HG02885 (cell line): ENCODE measurements at regions not wholly inside any gene's neighbourhood (a gene's known extent, or its start where the extent isn't known, plus 50 kb on each side); places are given as distances from the start of the nearest gene placed in this dataset.
"Not testable (repeated sequence)": the region's sequence is repeated elsewhere in the genome, so short reads cannot be mapped to it uniquely, and the experiment has no call there.

Experiments used
- ATAC-seq: cut with Tn5 transposase; IDR thresholded peaks from one replicate; pipeline ENCODE4 v1.9.1; 2021; ENCODE audit warnings: mild to moderate bottlenecking; ENCODE audit not compliant: unreplicated experiment, poor library complexity

DNA sequence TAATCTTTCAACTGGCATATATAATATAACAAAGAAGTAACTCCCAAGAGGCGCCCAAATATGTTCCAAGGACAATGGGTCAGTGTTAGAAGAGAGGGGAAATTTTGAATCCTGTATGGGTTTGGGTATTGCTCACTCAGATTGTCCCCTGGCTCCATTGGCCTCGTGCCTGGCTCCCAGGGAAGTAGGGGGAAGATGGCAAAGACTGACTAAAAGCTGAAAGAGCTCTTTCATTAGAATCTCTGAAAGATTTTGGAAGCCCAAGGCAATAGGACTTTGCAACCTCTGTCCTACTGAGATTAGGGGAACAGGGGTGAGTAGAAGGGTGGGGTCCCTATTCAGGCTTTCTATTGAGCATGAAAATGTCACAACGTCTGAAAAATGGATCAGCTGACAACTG is 1272.8 kb upstream of the ZEB2 start:
- ATAC-seq = no peak

DNA sequence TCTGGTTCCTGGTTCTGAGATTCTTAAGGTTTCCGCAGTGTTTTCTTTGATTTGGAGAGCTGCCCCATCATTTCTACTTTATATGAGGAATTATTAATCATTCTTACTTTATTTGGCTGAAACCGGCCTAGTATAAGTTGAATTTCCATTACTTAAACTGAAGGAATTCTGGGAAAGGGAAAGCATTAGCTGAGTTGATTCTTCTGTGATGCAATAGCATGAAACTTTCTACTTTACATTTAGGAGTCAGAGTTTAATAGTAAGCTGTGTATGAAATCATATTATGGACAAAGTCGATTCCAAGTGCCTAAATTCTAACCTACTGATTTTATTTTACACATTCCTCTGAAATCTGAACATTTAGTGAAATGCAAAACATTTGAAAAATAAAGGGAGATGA is 1269.7 kb upstream of the ZEB2 start:
- ATAC-seq = no peak

DNA sequence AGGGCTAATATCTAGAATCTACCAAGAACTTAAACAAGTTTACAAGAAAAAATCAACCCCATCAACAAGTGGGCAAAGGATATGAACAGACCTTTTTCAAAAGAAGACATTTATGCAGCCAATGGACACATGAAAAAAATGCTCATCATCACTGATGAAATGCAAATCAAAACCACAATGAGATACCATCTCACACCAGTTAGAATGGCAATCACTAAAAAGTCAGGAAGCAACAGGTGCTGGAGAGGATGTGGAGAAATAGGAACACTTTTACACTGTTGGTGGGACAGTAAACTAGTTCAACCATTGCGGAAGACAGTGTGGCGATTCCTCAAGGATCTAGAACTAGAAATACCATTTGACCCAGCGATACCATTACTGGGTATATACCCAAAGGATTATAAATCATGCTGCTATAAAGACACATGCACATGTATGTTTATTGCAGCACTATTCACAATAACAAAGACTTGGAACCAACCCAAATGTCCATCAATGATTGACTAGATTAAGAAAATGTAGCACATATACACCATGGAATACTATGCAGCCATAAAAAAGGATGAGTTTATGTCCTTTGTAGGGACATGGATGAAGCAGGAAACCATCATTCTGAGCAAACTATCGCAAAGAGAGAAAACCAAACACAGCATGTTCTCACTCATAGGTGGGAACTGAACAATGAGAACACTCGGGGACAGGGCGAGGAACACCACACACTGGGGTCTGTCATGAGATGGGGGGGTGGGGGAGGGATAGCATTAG is 1267.9 kb upstream of the ZEB2 start:
- ATAC-seq = not testable (repeated sequence)

DNA sequence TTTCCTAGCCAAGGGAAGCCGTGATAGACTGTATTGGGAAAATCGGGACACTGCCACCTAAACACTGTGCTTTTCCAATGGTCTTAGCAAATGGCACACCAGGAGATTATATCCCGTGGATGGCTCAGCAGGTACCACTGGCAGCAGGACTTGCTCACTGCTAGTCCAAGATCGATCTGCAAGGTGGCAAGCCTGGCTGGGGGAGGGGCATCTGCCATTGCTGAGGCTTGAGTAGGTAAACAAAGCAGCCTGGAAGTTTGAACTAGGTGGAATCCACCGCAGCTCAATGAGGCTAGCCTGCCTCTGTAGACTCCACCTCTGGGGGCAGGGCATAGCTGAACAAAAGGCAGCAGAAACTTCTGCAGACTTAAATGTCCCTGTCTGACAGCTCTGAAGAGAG is 1262.7 kb upstream of the ZEB2 start:
- ATAC-seq = not testable (repeated sequence)

- ATAC-seq = peak; percentile 43
These were observed 1258.0 kb upstream of the ZEB2 start for GRCh38 chr2:145777914-145778313.

- ATAC-seq = no peak
These were observed 1257.4 kb upstream of the ZEB2 start for GRCh38 chr2:145777297-145777696.

GRCh38 chr2:145775591-145775990 is 1255.7 kb upstream of the ZEB2 start:
- no peak for ATAC-seq

DNA sequence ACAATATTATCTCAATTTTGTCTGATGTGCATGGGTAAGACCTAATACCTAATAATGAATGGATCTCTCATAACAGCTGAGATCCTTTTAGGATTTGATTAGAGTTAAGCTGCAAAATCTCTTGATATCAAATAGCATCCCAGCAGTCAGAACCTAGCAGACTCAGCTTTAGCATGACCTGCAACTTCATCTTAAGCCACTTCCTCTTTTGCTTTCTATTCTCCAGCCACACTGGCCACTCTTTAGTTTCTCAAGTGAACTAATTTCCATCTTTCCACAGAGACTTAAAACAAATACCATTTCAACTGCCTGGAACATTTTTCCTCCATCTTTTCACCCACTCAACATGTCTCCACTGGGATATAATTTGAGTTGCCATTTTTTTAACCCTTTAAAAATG is 1251.6 kb upstream of the ZEB2 start:
- peak; percentile 98 for ATAC-seq

GRCh38 chr2:145769011-145769716 is 1249.2 kb upstream of the ZEB2 start:
- ATAC-seq = no peak

GRCh38 chr2:145765874-145766273 is 1246.0 kb upstream of the ZEB2 start:
- ATAC-seq = no peak

- no peak for ATAC-seq
These were observed 1244.7 kb upstream of the ZEB2 start for GRCh38 chr2:145764631-145765030.

DNA sequence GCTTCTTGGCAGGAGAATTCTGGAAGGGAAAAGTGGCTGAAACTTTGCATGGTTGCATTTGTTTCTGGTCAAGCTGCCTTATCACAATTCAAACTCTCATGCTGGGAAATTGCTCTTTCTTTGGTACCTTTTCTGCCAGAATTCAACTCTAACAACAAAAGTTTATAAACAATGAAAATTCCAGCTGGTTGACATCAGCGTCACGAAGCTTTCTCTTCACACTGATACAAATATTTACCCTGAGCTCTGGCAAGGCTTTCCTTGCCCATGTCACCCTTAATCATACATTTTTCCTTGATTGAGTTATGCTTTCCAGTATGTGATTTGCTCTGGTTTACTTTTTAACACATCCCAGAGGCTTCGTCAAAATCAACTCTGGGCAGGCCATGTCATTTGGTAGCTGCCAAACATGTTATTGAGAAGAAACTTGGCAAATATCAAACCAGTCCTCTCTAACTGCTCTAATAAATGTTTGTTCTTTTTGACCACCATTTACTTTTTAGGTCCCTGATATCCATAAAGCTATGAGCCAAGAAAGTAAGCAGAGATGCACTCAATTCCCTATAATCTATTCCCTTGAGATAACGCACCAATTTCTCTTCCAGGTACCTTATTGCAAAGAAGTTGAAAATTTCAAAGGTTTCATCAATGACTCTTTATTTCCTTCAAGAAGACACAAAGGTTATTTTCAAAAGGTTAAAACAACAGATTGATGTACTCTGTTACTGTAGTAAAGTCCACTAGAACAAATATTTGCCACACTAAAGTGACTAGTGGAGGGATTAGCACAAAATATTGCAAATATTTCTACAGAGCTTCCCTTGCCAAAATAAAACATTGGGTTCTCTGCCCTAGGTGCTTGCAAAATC is 1241.1 kb upstream of the ZEB2 start:
- ATAC-seq = no peak

GRCh38 chr2:145759228-145759915 is 1239.5 kb upstream of the ZEB2 start:
- ATAC-seq = no peak

- no peak for ATAC-seq
These were observed 1237.8 kb upstream of the ZEB2 start for GRCh38 chr2:145757503-145758246.

DNA sequence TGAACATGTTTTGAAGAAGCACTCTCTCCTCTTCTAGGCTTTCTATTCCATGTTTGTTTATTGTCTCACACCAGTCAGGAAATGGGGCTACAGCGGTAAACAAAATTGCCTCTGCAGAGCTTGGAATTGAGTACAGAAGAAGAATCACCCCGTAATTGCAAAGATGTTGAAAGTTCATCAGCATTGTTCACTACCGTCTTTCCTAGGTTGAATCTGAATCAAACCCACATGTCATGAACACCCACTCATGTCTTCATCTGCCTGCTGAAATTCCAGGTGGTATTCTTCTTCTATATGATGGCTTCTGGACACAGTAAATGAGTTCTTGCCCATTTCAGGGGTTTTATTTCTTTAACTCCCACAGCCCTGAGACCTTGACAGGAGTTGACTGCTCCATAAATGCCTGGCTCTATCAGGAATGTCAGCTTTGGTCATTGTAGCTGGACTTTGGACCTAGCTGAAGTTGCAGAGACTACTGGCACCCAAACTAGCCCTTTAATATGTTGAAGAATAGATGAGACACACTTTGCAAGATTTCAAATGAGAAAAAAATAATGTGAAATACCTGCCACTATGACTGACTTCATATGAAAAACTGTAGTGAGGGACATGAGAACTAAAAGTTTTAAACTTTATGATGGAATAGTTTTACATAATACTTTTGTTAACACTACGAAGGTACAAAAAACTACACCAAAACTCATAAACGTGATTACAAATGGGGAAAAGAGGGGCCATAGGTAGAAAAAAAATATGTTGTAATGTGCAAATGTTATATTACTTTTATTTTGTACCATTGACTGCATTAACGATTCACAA is 1235.3 kb upstream of the ZEB2 start:
- no peak for ATAC-seq

DNA sequence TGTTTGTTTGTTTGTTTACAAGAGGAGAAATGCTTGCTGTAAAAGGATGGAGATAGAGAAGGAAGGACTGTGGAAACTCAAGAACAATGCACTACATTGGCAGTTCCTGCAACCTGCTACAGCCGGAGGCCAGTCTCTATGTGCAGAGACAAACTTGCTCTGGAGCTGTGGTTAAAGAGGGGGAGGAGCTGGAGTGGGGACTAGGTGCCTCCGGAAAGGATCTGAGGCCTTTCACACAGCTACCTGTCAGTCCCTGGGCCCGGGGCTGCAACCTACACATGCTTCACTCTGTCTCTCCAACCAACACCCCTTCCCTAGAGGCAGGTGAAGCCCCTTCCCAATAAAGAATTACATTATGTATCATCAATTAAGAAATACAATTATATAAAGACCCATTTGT is 1234.0 kb upstream of the ZEB2 start:
- no peak for ATAC-seq

DNA sequence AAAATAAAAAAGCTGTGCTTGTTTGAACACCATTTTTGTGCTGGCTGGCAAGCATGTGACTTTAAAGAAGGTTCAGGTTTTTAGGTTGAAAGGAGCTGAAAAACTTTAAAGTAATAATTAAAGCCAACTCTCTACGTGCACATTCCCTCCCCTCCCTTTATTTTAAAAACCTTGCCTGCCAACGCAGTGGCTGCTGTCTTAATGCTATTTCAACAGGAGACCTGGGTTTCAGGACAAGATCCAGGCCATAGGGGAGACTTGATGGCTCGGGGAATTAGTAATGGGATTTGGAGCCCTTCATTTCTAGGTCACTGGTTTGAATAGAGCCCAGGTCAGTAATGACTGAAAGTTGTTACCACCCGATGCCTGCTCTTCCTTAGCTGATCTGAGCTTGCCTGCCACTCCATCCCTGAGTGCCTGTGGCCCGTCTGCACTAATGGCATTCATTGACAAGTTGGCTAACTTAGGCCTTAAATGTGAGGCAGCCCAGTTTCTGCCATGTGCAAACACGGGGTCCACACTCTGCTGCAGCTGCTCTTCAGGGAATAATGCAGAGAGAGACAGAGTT is 1233.2 kb upstream of the ZEB2 start:
- no peak for ATAC-seq

DNA sequence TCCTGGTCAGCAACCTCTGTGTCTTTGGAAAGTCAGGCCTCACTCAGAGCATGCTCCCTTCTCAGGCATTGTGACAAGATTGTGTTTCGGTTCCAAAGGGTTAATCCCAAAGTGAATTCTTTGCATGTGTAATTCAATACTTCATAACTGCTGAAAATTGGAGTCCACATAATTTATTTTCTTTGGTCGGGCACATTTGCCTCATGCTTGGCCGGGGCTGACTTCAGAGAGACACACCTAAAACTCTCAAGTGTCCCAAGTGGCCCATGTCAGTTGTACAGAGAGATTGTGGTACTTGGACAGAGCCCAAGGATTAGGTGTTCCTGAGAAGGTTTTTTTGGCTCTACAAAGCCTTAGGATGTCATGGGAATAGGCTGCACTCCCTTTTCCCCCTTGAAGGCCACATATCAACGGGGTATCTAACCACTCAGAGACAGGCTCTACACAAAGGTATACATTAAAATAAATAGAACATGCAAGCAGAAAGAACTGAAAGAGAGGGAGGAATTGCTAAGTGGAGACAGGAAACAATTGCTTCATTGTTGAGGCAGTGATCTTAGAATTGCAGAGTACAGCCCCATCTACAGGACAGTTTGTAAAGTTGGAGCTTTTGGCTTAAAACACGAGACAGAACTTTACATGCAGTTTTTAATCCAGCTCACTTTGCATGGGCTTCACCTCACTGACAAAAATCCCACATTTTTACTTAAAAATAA is 1232.3 kb upstream of the ZEB2 start:
- peak; percentile 36 for ATAC-seq
